Activated CD4-positive, CD25-positive, alpha-beta regulatory T cell treated with anti-CD3 and anti-CD28 coated beads, Interleukin-2, amount 50 U/mL, for 72 hours (primary cell): ENCODE measurements at regions not wholly inside any gene's neighbourhood (a gene's known extent, or its start where the extent isn't known, plus 50 kb on each side); places are given as distances from the start of the nearest gene placed in this dataset.
A peak's percentile ranks its signal among the peaks of the same experiment; 100 is the strongest.

Source experiments
- DNase-seq: peaks from one replicate; pipeline ENCODE4 v3.0.0; 2021

GRCh38 chr18:46325895-46326294, 221.7 kb downstream of the HAUS1 start:
- DNase-seq = no peak

- DNase-seq = no peak
Observed at GRCh38 chr18:46329736-46330246, 225.6 kb downstream of the HAUS1 start.

- no peak for DNase-seq
Observed at GRCh38 chr18:46331316-46331715, 227.1 kb downstream of the HAUS1 start.

- peak; percentile 1 for DNase-seq
Observed at GRCh38 chr18:46332286-46332801, 228.2 kb downstream of the HAUS1 start.

- no peak for DNase-seq
Observed at GRCh38 chr18:46332921-46333341, 228.7 kb downstream of the HAUS1 start.

- no peak for DNase-seq
Observed at GRCh38 chr18:46333431-46334135, 229.4 kb downstream of the HAUS1 start.

- DNase-seq = no peak
Observed at GRCh38 chr18:46334868-46335281, 230.7 kb downstream of the HAUS1 start.

GRCh38 chr18:46335534-46336101, 231.4 kb downstream of the HAUS1 start:
- DNase-seq = no peak

- no peak for DNase-seq
Observed at GRCh38 chr18:46336278-46337111, 232.3 kb downstream of the HAUS1 start.

- DNase-seq = no peak
Observed at GRCh38 chr18:46337271-46337670, 233.1 kb downstream of the HAUS1 start.

- DNase-seq = no peak
Observed at GRCh38 chr18:46338205-46338604, 234.0 kb downstream of the HAUS1 start.

- no peak for DNase-seq
Observed at GRCh38 chr18:46338766-46339165, 234.6 kb downstream of the HAUS1 start.

GRCh38 chr18:46340716-46341115, 236.5 kb downstream of the HAUS1 start:
- DNase-seq = no peak

GRCh38 chr18:46341986-46342525, 237.9 kb downstream of the HAUS1 start:
- DNase-seq = no peak

GRCh38 chr18:46343456-46343855, 239.3 kb downstream of the HAUS1 start:
- no peak for DNase-seq

- peak; percentile 49 for DNase-seq
Observed at GRCh38 chr18:46343931-46344372, 239.8 kb downstream of the HAUS1 start.

- no peak for DNase-seq
Observed at GRCh38 chr18:46344416-46345180, 240.4 kb downstream of the HAUS1 start.

- DNase-seq = no peak
Observed at GRCh38 chr18:46345181-46345465, 240.9 kb downstream of the HAUS1 start.

GRCh38 chr18:46346213-46346612, 242.0 kb downstream of the HAUS1 start:
- DNase-seq = no peak

- no peak for DNase-seq
Observed at GRCh38 chr18:46346896-46347630, 242.9 kb downstream of the HAUS1 start.

- DNase-seq = no peak
Observed at GRCh38 chr18:46350598-46351159, 246.5 kb downstream of the HAUS1 start.
